Stimulated activated CD8-positive, alpha-beta memory T cell treated with anti-CD3 and anti-CD28 coated beads, Interleukin-7, amount 100 ng/mL, for 24 hours (primary cell): ENCODE measurements at regions not wholly inside any gene's neighbourhood (a gene's known extent, or its start where the extent isn't known, plus 50 kb on each side); places are given as distances from the start of the nearest gene placed in this dataset.

Source experiments
- DNase-seq: peaks from one replicate; pipeline ENCODE4 v3.0.0-alpha.2; 2020; ENCODE audit warnings: low read depth

- DNase-seq = no peak
These were observed 285.3 kb upstream of the CITED2 start for GRCh38 chr6:139659711-139660110.

GRCh38 chr6:139659196-139659595 lies 284.7 kb upstream of the CITED2 start:
- DNase-seq = no peak

GRCh38 chr6:139657119-139657518 lies 282.7 kb upstream of the CITED2 start:
- no peak for DNase-seq

- no peak for DNase-seq
These were observed 281.6 kb upstream of the CITED2 start for GRCh38 chr6:139655783-139656705.

GRCh38 chr6:139654888-139655782 lies 280.7 kb upstream of the CITED2 start:
- no peak for DNase-seq

- no peak for DNase-seq
These were observed 279.9 kb upstream of the CITED2 start for GRCh38 chr6:139654309-139654708.

GRCh38 chr6:139653111-139653510 lies 278.7 kb upstream of the CITED2 start:
- no peak for DNase-seq

GRCh38 chr6:139650941-139651340 lies 276.5 kb upstream of the CITED2 start:
- no peak for DNase-seq

- no peak for DNase-seq
These were observed 275.3 kb upstream of the CITED2 start for GRCh38 chr6:139649732-139650131.

GRCh38 chr6:139649128-139649527 lies 274.7 kb upstream of the CITED2 start:
- no peak for DNase-seq

GRCh38 chr6:139648430-139649000 lies 274.1 kb upstream of the CITED2 start:
- no peak for DNase-seq

GRCh38 chr6:139647841-139648240 lies 273.4 kb upstream of the CITED2 start:
- no peak for DNase-seq

- no peak for DNase-seq
These were observed 272.6 kb upstream of the CITED2 start for GRCh38 chr6:139647016-139647415.

GRCh38 chr6:139644821-139645220 lies 270.4 kb upstream of the CITED2 start:
- DNase-seq = no peak

GRCh38 chr6:139643986-139644385 lies 269.5 kb upstream of the CITED2 start:
- no peak for DNase-seq

GRCh38 chr6:139642346-139642745 lies 267.9 kb upstream of the CITED2 start:
- DNase-seq = no peak

- DNase-seq = no peak
These were observed 266.9 kb upstream of the CITED2 start for GRCh38 chr6:139641376-139641775.

- DNase-seq = no peak
These were observed 266.5 kb upstream of the CITED2 start for GRCh38 chr6:139640921-139641320.

- no peak for DNase-seq
These were observed 266.0 kb upstream of the CITED2 start for GRCh38 chr6:139640448-139640847.

- no peak for DNase-seq
These were observed 265.1 kb upstream of the CITED2 start for GRCh38 chr6:139639507-139639906.

GRCh38 chr6:139638179-139638941 lies 263.9 kb upstream of the CITED2 start:
- DNase-seq = no peak

- DNase-seq = no peak
These were observed 263.3 kb upstream of the CITED2 start for GRCh38 chr6:139637766-139638165.
